GM12891 (cell line): ENCODE measurements at regions not wholly inside any gene's neighbourhood (a gene's known extent, or its start where the extent isn't known, plus 50 kb on each side); places are given as distances from the start of the nearest gene placed in this dataset.

ENCODE experiments used
- PAX5 ChIP-seq: IDR thresholded peaks from 2 replicates; pipeline ENCODE4 v1.6.1; 2011; ENCODE audit warnings: low read length, moderate library complexity, mild to moderate bottlenecking; ENCODE audit not compliant: insufficient read depth, severe bottlenecking
- POLR2A ChIP-seq: IDR thresholded peaks from 2 replicates; pipeline ENCODE4 v1.6.1; 2011; ENCODE audit warnings: low read depth, low read length, control low read depth
- POLR2AphosphoS5 ChIP-seq: IDR thresholded peaks from 2 replicates; pipeline ENCODE4 v1.6.1; 2011; ENCODE audit warnings: low read depth, low read length, control low read depth
- POU2F2 ChIP-seq: IDR thresholded peaks from 2 replicates; pipeline ENCODE4 v1.6.1; 2011; ENCODE audit warnings: low read depth, mild to moderate bottlenecking, control low read depth, low read length, moderate library complexity
- SPI1 ChIP-seq: IDR thresholded peaks from 2 replicates; pipeline ENCODE4 v1.6.1; 2011; ENCODE audit warnings: low read depth, low read length, control low read depth
- TAF1 ChIP-seq: IDR thresholded peaks from 2 replicates; pipeline ENCODE4 v1.6.1; 2011; ENCODE audit warnings: low read depth, low read length, control low read depth

- TF ChIP-seq POLR2A (no peak), POU2F2 (no peak), POLR2AphosphoS5 (no peak), TAF1 (no peak), PAX5 (no peak), SPI1 (no peak)
Measured at GRCh38 chr2:16007167-16007934, 67.0 kb downstream of the MYCN start.
